ENCODE measurements at regions not wholly inside any gene's neighbourhood (a gene's known extent, or its start where the extent isn't known, plus 50 kb on each side); places are given as distances from the start of the nearest gene placed in this dataset.

DNA sequence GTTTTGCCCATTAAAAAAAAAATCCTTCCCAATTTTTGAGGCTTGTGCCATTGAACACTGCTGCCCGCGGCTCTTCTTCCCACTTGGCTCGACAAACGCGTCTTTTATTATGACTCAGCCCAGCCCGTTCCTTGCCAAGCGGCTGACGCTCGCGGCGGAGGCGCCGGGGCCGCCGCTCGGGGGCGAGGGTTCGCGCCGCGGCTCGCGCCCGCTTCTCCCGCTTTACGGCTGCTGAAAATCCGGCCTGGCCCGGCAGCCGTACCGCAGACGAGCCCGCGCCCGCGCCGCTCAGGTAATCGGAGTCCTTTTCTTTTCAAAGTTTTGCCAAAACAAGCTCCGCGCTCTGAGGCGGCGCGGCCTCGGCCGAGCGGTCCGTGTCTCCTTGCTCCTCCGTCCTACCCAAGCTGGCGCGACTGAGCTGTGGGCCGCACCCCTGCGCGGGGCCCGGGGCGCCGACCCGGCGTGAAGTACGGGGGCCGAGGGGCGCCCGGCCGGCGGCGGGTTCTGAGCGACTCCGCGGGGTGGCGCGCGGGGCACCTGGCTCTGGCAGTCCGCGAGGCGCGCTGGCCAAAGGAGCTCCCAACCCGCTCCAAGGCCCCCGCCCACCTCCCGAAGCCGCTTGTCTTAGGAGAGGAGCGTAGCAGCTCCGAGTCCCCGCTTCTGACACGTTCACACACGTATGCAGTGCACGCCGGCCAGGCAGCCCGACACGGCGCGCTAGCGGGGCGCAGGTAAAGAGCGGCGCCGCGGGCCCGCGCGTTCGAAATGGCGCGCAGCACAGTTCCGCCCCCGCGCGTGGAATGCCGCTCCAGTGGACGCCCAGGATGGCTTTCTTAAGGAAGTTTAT is 418.2 kb upstream of the NAALADL2 start:
- peak overlapping the region; percentile 43 for H3K56ac ChIP-seq (replicated peaks; ENCODE audit: insufficient read length, low read depth, low read length)
- no peak overlapping the region for H3K4ac ChIP-seq (replicated peaks; ENCODE audit: insufficient read length, low read depth, low read length)
- H4K8ac ChIP-seq (ENCODE audit: extremely low read depth, insufficient read depth, low read length): peak overlapping the region; percentile 99
- no peak overlapping the region for H3K23ac ChIP-seq (ENCODE audit: insufficient read length)
- CTCF ChIA-PET (ENCODE audit: partially characterized antibody): interaction anchor here (0.6 to 1.6 kb wide), 4 partner anchors 12 to 1591 kb away, joined by 3 to 4 read pairs (median 3); no protein-coding TSS in a partner anchor
- peaks cover 7% of the 10 kb centered on the region for H3K23me2 ChIP-seq (ENCODE audit: low read depth, low read length)
- H4K5ac ChIP-seq (ENCODE audit: insufficient read length, low read depth, low read length): peak overlapping the region; percentile 95
- 0 out of 2 replicates have a peak overlapping the region, but pooled peaks have one; percentile 43 for H2AFZ ChIP-seq (ENCODE audit: low read length)
- no peaks in the 10 kb centered on the region for H3K79me2 ChIP-seq (ENCODE audit: control insufficient read depth in 1 of 2, insufficient read depth in 2 of 2, low read length in 2 of 2)
- H3K4me1 ChIP-seq (replicated peaks in 1 of 4; ENCODE audit: control insufficient read depth in 3 of 4, insufficient read depth in 4 of 4, low read length in 3 of 4): peaks cover 0 to 6% (median 2%) of the 10 kb centered on the region in 4 experiments; a peak in 4 of 7 replicates
- H4K20me1 ChIP-seq (replicated peaks in 1 of 2; ENCODE audit: control insufficient read depth in 1 of 2, insufficient read depth in 2 of 2, low read length in 2 of 2): no peaks in the 10 kb centered on the region
- peak overlapping the region; percentile 67; the same call in 1 of the 2 replicates for H2BK15ac ChIP-seq (ENCODE audit: low read length)
- H3K4me3 ChIP-seq (ENCODE audit: extremely low read depth in 1 of 4, insufficient read depth in 2 of 4, low read depth in 3 of 4, low read length in 4 of 4): peak overlapping the region; percentile 78 to 88 (median 80)
- no peak overlapping the region for H2BK120ac ChIP-seq (replicated peaks; ENCODE audit: low read depth, low read length)
- H3K9ac ChIP-seq (replicated peaks in 1 of 4; ENCODE audit: extremely low read depth in 1 of 4, low read depth in 3 of 4, low read length in 3 of 4): peak overlapping the region; percentile 77 to 88 (median 85)
- no peaks in the 10 kb centered on the region for H3K36me3 ChIP-seq (ENCODE audit: control insufficient read depth in 2 of 4, insufficient read depth in 4 of 4, low read length in 3 of 4)
- FAIRE-seq: no peak
- H3K79me1 ChIP-seq (ENCODE audit: low read depth, low read length): no peaks in the 10 kb centered on the region
- H3K18ac ChIP-seq (ENCODE audit: extremely low read depth, low read length): peak overlapping the region; percentile 41; the same call in 1 of the 2 replicates
- H2BK20ac ChIP-seq (ENCODE audit: low read length): no peak overlapping the region
- H3K14ac ChIP-seq (ENCODE audit: insufficient read length): no peak overlapping the region
- peak overlapping the region; percentile 58 for H4K91ac ChIP-seq (replicated peaks; ENCODE audit: insufficient read length, low read length)
- 1% methylated on average over 77 of the region's 107 CpGs; no CpG with 5 or more reads in 1 of the 2 experiments for WGBS, 2 experiments (ENCODE audit: extremely low coverage in 1 of 2, insufficient coverage in 1 of 2, insufficient read length in 1 of 2, insufficient replicate concordance in 2 of 2, low coverage in 1 of 2, low lambda C conversion rate in 2 of 2, missing lambda C conversion rate in 1 of 2)
- peak overlapping the region; percentile 86 to 94 for H3K4me2 ChIP-seq (ENCODE audit: insufficient read depth in 1 of 2, low read depth in 2 of 2, low read length in 2 of 2)
- DNase-seq (ENCODE audit: low read depth in 1 of 2, low spot score in 2 of 2): peak; percentile 68 to 88
- no peak overlapping the region for H2BK12ac ChIP-seq (ENCODE audit: low read depth, low read length)
- H3K27ac ChIP-seq (ENCODE audit: low read depth, low read length): peak overlapping the region; percentile 97
- no peak overlapping the region for H2AK5ac ChIP-seq (ENCODE audit: low read depth, low read length)
- POLR2A ChIA-PET (ENCODE audit: partially characterized antibody): interaction anchor here (0.5 to 3.6 kb wide), 19 partner anchors 9 to 662 kb away, joined by 3 to 18 read pairs (median 3); no protein-coding TSS in a partner anchor
- peak overlapping the region; percentile 83; the same call in 1 of the 2 replicates for H2BK5ac ChIP-seq (ENCODE audit: low read depth, low read length)
- H3K9me3 ChIP-seq (ENCODE audit: insufficient read depth in 2 of 2, low read depth in 1 of 2, low read length in 1 of 2): no peaks in the 10 kb centered on the region
- no peaks in the 10 kb centered on the region for H3K27me3 ChIP-seq (replicated peaks in 1 of 4; ENCODE audit: control insufficient read depth in 3 of 4, extremely low read depth in 1 of 4, insufficient read depth in 3 of 4, low read length in 3 of 4)
- TF ChIP-seq SUZ12 (IDR thresholded peaks at IDR 0.05; ENCODE audit: low read length): no peak
- TF ChIP-seq SRF (IDR thresholded peaks at IDR 0.05; ENCODE audit: low read depth, low read length): no peak
- TF ChIP-seq NANOG (IDR thresholded peaks at IDR 0.05; ENCODE audit: insufficient read depth, low read depth, low read length, poor library complexity, severe bottlenecking): no peak
- TF ChIP-seq NRF1 (IDR thresholded peaks at IDR 0.05; ENCODE audit: low read depth, low read length): no peak
- TF ChIP-seq, protein P1, sequence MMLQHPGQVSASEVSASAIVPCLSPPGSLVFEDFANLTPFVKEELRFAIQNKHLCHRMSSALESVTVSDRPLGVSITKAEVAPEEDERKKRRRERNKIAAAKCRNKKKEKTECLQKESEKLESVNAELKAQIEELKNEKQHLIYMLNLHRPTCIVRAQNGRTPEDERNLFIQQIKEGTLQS (IDR thresholded peaks at IDR 0.05; ENCODE audit: insufficient read depth, low read depth, low read length): 0 out of 2 replicates have a peak, but pooled peaks have one; percentile 36
- TF ChIP-seq KDM4A (IDR thresholded peaks at IDR 0.05; ENCODE audit: low read depth, low read length, severe bottlenecking): peak; percentile 67
- TF ChIP-seq TCF12 (IDR thresholded peaks at IDR 0.05; ENCODE audit: low read depth, low read length): no peak
- peak; percentile 81 to 87 for TF ChIP-seq POLR2A (IDR thresholded peaks at IDR 0.05; ENCODE audit: control extremely low read depth in 1 of 2, low read depth in 2 of 2, low read length in 2 of 2)
- TF ChIP-seq TBP (IDR thresholded peaks at IDR 0.05; ENCODE audit: low read depth, low read length): peak; percentile 50; the same call in 1 of the 2 replicates
- no peak for TF ChIP-seq RFX5 (IDR thresholded peaks at IDR 0.05; ENCODE audit: borderline replicate concordance, low read depth, low read length)
- no peak for TF ChIP-seq HDAC6 (IDR thresholded peaks at IDR 0.05; ENCODE audit: low read depth, low read length)
